ENCODE measurements at regions not wholly inside any gene's neighbourhood (a gene's known extent, or its start where the extent isn't known, plus 50 kb on each side); places are given as distances from the start of the nearest gene placed in this dataset.

- 78 to 85% methylated on average over 7 to 10 of the region's 10 CpGs for WGBS, 2 donors
Observed at GRCh38 chr5:2249442-2249841, 366.7 kb upstream of the IRX4 start.

DNA sequence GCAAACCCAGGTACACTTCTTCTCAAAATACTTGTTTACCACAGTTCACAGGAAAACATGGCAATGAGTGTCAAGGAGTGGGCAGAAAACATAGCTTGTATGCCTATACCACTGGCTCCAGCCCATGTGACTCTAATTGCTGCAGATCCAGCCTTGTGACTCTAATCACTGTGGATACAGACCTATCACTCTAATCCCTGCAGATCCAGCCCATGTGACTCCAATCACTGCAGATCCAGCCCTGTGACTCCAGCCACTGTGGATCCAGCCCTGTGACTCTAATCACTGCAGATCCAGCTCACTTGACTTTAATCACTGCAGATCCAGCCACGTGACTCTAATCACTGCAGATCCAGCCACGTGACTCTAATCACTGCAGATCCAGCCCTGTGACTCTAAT lies 366.3 kb upstream of the IRX4 start:
- TF ChIP-seq POLR2A (IDR thresholded peaks at IDR 0.05) = no peak
- TF ChIP-seq, protein P1, sequence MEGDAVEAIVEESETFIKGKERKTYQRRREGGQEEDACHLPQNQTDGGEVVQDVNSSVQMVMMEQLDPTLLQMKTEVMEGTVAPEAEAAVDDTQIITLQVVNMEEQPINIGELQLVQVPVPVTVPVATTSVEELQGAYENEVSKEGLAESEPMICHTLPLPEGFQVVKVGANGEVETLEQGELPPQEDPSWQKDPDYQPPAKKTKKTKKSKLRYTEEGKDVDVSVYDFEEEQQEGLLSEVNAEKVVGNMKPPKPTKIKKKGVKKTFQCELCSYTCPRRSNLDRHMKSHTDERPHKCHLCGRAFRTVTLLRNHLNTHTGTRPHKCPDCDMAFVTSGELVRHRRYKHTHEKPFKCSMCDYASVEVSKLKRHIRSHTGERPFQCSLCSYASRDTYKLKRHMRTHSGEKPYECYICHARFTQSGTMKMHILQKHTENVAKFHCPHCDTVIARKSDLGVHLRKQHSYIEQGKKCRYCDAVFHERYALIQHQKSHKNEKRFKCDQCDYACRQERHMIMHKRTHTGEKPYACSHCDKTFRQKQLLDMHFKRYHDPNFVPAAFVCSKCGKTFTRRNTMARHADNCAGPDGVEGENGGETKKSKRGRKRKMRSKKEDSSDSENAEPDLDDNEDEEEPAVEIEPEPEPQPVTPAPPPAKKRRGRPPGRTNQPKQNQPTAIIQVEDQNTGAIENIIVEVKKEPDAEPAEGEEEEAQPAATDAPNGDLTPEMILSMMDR (IDR thresholded peaks at IDR 0.05) = no peak
- no peaks in the 10 kb centered on the region for H3K4me1 ChIP-seq
- DNase-seq (no peak), ATAC-seq (no peak)
- 18 to 23% methylated on average over 2 of the region's 2 CpGs for whole genome bisulfite sequencing, 2 donors
- H3K27ac ChIP-seq = no peak overlapping the region
- no peaks in the 10 kb centered on the region for H3K36me3 ChIP-seq (replicated peaks in 1 of 2; ENCODE audit: insufficient read depth in 1 of 2, low read depth in 2 of 2)
- intact Hi-C loops (cut with DNase I) = no loop called here
- H3K4me3 ChIP-seq = no peak overlapping the region
- no peaks in the 10 kb centered on the region for H3K27me3 ChIP-seq
- H3K9me3 ChIP-seq = no peaks in the 10 kb centered on the region

More at GRCh38 chr5:2249442-2249841, 366.7 kb upstream of the IRX4 start:
- no peaks in the 10 kb centered on the region for H3K36me3 ChIP-seq (replicated peaks in 1 of 2; ENCODE audit: insufficient read depth in 1 of 2, low read depth in 2 of 2)
- H3K9me3 ChIP-seq = no peaks in the 10 kb centered on the region
- no peak for DNase-seq
- H3K27ac ChIP-seq = no peak overlapping the region
- intact Hi-C loops (cut with DNase I) = no loop called here
- ATAC-seq = no peak
- no peak overlapping the region for H3K4me3 ChIP-seq
- no peaks in the 10 kb centered on the region for H3K27me3 ChIP-seq
- no peaks in the 10 kb centered on the region for H3K4me1 ChIP-seq
- TF ChIP-seq, protein P1 (IDR thresholded peaks at IDR 0.05) = no peak
- no peak for TF ChIP-seq POLR2A (IDR thresholded peaks at IDR 0.05)

DNA sequence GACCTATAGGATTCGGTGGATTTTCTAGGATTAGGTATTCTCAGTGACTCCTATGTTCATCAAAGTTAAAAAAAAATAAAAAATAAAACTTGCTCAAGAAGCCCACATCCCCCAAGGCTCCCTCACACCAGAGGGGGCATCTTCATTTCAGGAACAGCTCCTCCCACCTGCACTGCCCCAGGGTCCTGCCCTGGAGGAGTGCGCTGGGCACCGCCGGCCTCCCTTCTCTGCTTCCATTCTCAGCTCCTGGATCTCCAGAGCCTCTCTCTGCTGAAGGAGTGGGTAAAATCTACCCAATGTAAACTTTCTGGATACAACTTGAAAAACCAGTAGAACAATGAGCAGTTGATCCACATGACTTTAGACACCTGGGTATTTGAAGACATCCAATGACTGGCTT lies 359.8 kb upstream of the IRX4 start:
- Histone ChIP-seq H3K27me3 (no peaks in the 10 kb centered on the region), H3K36me3 (replicated peaks in 1 of 2; ENCODE audit: insufficient read depth in 1 of 2, low read depth in 2 of 2) (no peaks in the 10 kb centered on the region), H3K27ac (no peak overlapping the region), H3K4me3 (no peak overlapping the region), H3K4me1 (no peaks in the 10 kb centered on the region), H3K9me3 (no peaks in the 10 kb centered on the region)
- 76 to 87% methylated on average over 4 of the region's 4 CpGs for WGBS, 2 donors
- ATAC-seq (no peak), DNase-seq (no peak)
- intact Hi-C loops (cut with DNase I) = no loop called here
- TF ChIP-seq POLR2A (IDR thresholded peaks at IDR 0.05) = no peak
- TF ChIP-seq, protein P1 (IDR thresholded peaks at IDR 0.05) = no peak

- TF ChIP-seq, protein P1 (IDR thresholded peaks at IDR 0.05) = no peak
- no peak for TF ChIP-seq POLR2A (IDR thresholded peaks at IDR 0.05)
- H3K4me1 ChIP-seq = no peaks in the 10 kb centered on the region
- ATAC-seq (no peak), DNase-seq (no peak)
- intact Hi-C loops (cut with DNase I) = no loop called here
- H3K9me3 ChIP-seq = no peaks in the 10 kb centered on the region
- H3K27ac ChIP-seq = no peak overlapping the region
- H3K27me3 ChIP-seq = no peaks in the 10 kb centered on the region
- no peak overlapping the region for H3K4me3 ChIP-seq
- 55 to 62% methylated on average over 5 of the region's 5 CpGs for WGBS, 2 donors
- no peaks in the 10 kb centered on the region for H3K36me3 ChIP-seq (replicated peaks in 1 of 2; ENCODE audit: insufficient read depth in 1 of 2, low read depth in 2 of 2)
Observed at GRCh38 chr5:2241842-2242241, 359.1 kb upstream of the IRX4 start.

DNA sequence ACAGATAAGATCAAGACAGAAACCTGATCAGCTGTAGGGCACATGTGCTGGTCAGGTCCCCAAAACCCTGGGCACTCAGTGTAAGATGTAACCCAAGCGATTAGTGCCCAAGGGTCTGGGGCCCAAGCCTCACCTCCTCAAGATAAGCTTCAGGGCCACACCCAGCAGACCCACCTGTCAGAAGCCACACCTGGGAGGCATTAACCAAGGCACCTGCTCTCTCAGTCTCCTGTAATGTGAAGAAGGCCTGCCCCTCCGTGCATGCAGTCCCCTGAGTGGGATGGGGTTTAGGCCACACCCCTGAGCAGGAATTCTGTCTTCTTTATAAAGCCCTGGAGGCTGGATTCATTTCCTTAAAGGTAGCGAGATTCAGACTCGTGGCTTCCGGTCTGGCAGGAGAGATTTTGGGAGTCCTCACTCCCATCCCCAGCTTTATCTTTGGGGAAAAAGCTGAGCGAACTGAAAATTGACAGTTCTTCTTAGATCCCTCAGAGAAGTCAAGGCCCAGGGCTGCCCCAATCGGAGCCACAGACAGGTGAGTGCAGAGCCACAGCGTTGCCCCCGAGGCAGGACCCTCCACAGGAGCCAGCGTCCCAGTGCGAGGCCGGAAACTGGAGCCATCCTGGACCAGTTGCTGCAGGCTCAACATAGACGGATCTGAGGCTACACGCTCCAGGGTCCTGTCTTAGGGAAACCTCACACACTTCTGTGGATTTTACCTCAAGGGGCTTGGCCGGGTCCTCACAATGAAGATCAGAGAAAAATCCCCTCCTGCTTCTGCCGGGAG lies 357.6 kb upstream of the IRX4 start:
- Histone ChIP-seq H3K4me3 (no peak overlapping the region), H3K27me3 (no peaks in the 10 kb centered on the region), H3K36me3 (replicated peaks in 1 of 2; ENCODE audit: insufficient read depth in 1 of 2, low read depth in 2 of 2) (no peaks in the 10 kb centered on the region), H3K4me1 (no peaks in the 10 kb centered on the region), H3K27ac (no peak overlapping the region), H3K9me3 (no peaks in the 10 kb centered on the region)
- intact Hi-C loops (cut with DNase I) = no loop called here
- ATAC-seq (no peak), DNase-seq (no peak)
- WGBS, 2 donors = 70 to 79% methylated on average over 8 to 16 of the region's 16 CpGs
- no peak for TF ChIP-seq POLR2A (IDR thresholded peaks at IDR 0.05)
- TF ChIP-seq, protein P1 (IDR thresholded peaks at IDR 0.05) = no peak

Data from body of pancreas (tissue), 4 donors.